ENCODE measurements at regions not wholly inside any gene's neighbourhood (a gene's known extent, or its start where the extent isn't known, plus 50 kb on each side); places are given as distances from the start of the nearest gene placed in this dataset.
"Not testable (repeated sequence)": the region's sequence is repeated elsewhere in the genome, so short reads cannot be mapped to it uniquely, and the experiment has no call there.

DNA sequence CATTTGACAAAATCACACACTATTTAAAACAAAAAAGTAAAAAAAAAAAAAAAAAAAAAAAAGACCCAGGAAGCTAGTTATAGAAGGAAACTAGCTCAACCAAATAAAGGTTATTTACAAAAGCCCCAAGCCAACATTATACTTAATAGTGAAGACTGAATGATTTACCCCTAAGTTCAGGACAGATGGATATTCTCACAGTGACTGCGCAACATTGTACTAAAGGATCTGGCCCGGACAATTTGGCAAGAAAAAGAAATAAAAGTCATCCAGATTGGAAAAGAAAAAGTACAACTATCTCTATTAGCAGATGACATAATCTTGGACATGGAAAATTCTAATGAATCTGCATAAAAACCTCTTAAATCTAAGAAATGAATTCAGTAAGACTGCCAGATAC, 936.0 kb upstream of the ADAMTS5 start:
- DNase-seq (ENCODE audit: extremely low spot score); CTCF ChIA-PET; POLR2A ChIA-PET: not testable (repeated sequence)

DNA sequence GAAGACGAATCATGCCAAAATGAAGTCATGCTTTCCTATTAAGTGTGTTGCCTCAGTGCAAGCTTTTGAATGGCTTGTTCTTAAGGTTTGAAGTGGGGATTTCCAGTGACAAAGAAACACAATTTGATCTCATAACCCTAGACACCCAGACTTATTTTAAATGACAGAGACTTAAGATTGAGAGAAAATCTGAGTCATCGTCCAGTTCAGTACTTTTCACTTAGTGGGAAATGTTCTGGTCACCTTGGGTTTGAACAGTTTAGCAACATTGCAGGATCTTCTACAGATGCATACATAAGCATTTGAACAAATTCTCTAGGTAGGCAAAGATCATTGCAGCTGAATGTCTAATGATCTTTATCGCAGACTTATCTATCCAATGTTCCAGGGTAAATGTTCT, 926.7 kb upstream of the ADAMTS5 start:
- POLR2A ChIA-PET, CTCF ChIA-PET: not testable (repeated sequence)

DNA sequence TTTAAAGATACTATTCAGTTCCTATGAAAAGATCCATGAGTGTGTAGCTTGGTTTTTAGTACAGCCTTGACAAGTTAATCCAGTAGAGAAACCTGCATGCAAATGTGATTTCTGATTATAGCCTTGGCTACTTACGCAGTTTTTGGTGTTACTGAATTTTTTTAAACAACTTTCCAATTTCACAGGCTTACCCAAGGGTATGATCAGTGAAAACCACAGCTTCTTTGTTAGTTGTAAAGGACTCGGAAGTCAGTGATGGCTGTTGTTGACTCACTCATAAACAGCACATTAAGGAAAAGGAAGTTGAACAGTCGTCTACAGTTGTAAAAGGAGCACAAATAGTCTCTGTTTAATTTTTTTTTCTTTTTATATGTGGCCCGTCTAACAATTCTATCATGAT, 924.6 kb upstream of the ADAMTS5 start:
- CTCF ChIA-PET; DNase-seq (ENCODE audit: extremely low spot score); POLR2A ChIA-PET: not testable (repeated sequence)

More for the DNA sequence above, 926.7 kb upstream of the ADAMTS5 start:
- DNase-seq (ENCODE audit: extremely low spot score) = not testable (repeated sequence)

DNA sequence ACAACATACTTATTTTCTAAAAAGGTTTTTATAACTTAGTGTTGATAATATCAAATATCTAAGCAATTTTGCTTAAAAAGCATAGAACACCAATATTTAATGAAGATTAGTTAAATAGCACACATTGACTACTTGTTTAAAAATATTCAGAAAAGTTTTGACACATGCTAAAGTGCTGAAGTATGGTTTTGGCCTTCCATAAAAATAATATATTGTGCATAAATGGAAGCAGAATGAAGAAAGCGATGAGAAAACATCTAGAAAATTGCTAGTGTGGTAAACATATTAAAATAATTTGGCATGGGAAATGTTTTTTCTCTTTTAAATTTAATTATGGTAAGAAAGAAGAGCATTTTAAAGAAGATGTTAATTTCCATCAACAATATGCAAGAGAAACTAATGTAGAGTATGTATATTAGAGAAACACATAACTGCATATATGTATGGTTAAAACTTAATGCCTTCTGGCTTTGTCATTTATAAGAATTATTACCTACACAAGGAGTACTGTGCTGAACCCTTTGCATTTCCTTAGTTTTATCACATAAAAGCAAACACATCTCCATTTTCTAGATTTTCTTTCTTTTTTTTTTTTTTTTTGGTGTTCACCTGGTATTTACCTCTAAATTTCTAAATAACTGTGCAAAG, 921.0 kb upstream of the ADAMTS5 start:
- DNase-seq (ENCODE audit: extremely low spot score); POLR2A ChIA-PET; CTCF ChIA-PET: not testable (repeated sequence)

DNA sequence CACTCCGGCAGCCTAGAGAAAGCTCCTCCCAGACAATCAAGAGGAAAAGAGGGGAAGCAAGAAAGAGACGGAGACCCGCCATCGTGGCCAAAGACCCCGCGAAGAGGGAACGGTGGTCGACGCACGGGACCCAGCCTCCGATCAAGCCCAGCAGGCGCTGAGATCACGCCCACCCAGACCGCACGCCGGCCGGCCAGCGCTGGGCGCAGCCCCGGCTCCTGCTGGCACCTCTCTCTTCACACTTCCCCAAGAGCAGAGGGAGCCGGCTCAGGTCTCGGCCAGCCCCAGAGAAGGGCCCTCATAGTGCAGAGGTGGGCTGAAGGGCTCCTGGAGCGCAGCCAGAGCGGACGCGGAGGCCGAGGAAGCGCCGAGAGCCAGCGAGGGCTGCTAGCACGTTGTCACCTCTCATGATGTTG, 918.4 kb upstream of the ADAMTS5 start:
- POLR2A ChIA-PET = no interaction called here

DNA sequence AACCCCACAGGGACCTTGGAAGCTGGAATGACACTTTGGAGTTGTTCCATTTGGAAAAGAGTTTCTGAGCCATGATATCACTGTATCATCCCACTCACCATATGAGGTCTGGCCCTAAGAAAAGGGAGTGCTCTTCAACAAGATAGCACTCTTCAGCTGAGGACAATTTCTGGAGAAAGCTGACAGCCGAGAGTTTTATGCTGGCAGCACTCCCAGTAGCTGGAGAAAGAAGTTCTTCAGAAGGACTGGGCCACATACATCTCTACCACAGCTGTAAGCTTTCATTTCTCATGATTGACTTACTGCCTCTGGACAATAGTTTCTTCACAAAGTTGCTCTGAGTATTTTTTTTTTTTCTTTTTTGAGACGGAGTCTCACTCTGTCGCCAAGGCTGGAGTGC, 914.4 kb upstream of the ADAMTS5 start:
- CTCF ChIA-PET; POLR2A ChIA-PET; DNase-seq (ENCODE audit: extremely low spot score): not testable (repeated sequence)

More for the DNA sequence above, 918.4 kb upstream of the ADAMTS5 start:
- no peak for DNase-seq (ENCODE audit: extremely low spot score)
- CTCF ChIA-PET = no interaction called here
- TF ChIP-seq, protein P1, sequence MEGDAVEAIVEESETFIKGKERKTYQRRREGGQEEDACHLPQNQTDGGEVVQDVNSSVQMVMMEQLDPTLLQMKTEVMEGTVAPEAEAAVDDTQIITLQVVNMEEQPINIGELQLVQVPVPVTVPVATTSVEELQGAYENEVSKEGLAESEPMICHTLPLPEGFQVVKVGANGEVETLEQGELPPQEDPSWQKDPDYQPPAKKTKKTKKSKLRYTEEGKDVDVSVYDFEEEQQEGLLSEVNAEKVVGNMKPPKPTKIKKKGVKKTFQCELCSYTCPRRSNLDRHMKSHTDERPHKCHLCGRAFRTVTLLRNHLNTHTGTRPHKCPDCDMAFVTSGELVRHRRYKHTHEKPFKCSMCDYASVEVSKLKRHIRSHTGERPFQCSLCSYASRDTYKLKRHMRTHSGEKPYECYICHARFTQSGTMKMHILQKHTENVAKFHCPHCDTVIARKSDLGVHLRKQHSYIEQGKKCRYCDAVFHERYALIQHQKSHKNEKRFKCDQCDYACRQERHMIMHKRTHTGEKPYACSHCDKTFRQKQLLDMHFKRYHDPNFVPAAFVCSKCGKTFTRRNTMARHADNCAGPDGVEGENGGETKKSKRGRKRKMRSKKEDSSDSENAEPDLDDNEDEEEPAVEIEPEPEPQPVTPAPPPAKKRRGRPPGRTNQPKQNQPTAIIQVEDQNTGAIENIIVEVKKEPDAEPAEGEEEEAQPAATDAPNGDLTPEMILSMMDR (IDR thresholded peaks at IDR 0.05; ENCODE audit: control extremely low read depth, extremely low read depth, low read depth, missing control alignments) = no peak

DNA sequence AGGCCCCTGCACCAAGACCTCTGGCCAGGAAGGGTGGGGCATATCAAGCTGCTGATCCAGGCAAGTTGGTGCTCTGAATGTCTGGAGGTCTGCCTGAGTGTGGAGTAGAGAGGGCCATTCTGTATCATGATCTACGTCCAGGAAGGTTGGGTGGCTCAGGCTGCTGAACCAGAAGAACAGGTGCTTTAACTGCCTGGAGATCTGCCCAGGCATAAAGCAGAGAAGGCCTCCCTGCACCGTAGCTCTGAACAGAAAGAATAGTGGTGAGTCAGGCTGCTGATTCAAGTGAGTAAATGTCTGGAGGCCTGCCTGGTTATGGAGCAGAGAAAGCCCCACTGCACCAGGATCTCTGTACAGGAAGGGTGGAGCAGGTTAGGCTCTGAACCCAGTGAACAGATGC, 905.5 kb upstream of the ADAMTS5 start:
- DNase-seq (ENCODE audit: extremely low spot score); CTCF ChIA-PET; POLR2A ChIA-PET: not testable (repeated sequence)

DNA sequence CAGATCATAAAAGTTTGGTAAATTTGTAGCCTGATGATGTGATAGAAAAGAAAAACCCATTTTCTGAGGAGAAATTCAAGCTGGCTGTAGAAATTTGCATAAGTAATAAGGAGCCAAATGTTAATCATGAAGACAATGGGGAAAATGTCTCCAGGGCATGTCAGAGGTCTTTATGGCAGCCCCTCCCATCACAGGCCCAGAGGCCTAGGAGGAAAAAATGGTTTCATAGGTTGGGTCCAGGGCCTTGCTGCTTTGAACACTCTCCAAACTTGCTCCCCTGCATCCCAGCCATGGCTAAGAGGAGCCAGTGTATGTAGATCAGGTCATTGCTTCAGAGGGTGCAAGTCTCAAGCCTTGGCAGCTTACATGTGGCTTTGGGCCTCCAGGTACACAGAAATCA, 903.9 kb upstream of the ADAMTS5 start:
- POLR2A ChIA-PET; CTCF ChIA-PET; DNase-seq (ENCODE audit: extremely low spot score): not testable (repeated sequence)

DNA sequence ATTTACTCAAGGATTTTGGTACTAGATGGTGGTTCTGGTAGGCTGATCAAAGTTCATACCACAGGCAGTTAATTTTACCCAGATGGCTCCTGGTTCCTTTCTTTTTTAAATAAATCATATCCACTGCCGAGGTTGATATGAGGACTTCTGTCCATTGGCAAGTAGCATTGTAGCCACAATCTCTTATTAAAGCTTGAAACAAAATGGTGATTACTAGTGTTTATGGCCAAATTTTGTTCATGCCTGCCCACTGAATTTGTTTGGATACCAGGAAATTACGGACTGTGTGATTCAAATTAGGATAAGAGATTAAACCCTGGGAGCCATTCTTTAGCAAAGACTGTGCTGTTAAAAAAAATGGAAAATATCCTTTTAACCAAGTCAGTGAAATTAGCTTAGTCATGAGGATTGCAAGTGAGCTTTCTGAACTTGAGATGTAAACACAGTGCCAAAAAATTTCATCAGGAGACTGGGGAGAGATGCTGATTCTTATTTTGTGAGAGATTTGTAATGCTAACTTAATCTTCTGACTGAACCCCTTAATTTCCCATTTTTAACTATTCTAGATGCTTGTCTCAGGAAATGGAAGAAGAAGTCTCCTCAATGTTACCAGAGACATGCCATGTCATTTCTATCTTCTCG, 893.5 kb upstream of the ADAMTS5 start:
- CTCF ChIA-PET; POLR2A ChIA-PET; DNase-seq (ENCODE audit: extremely low spot score): not testable (repeated sequence)

DNA sequence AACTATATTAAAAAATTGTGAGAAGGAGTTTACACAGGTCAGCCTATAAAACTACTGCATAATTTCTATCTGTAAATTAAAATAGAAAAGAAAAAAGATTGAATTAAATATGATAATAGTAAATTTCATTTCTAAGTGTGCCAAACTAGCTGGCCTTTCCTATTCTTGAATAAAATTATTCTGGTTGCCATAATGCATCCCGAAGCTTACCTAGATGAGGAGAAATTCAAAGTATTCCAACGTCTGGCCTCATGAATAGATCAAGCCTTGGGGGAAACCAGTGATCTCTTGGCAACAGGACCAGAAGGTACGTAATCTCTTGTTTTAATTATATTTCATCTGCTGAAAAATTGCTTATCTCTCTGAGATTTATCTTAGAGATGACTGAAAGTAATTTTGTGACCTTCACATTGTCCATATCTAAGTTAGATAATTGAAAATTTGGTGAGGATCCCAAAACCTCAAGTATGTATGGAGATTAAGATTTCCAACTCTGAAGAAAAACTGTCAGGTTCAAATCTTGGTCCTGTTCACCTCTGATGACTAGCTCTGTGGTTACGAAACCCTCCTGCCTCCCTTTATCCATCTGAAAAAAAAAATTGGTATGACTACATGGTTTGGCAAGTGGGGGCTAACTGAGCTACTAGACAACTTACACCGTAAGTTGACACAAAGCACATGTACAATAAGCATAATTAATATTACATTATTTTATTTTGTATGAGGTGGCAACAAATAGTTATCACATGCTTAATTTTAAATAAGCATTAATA, 891.4 kb upstream of the ADAMTS5 start:
- DNase-seq (ENCODE audit: extremely low spot score); POLR2A ChIA-PET; CTCF ChIA-PET: not testable (repeated sequence)

DNA sequence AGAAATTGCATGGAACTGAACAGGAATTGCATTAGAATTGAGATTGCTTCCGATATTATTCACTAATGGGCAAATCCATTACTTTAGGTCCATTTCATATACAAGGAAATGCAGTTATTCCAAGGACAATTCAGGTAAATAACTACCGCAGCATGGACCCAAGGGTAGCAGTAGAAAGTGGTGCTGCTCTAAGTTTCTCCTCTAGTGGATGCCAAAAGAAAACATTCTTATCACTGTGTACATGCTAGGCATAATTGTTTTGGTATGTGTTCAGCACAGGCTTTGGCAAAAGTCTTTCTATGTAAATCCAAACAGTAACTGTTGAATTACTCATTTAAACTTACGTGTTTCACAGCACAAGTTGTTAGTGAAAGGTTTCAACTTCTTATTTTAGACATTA, 890.1 kb upstream of the ADAMTS5 start:
- CTCF ChIA-PET; DNase-seq (ENCODE audit: extremely low spot score); POLR2A ChIA-PET: not testable (repeated sequence)

DNA sequence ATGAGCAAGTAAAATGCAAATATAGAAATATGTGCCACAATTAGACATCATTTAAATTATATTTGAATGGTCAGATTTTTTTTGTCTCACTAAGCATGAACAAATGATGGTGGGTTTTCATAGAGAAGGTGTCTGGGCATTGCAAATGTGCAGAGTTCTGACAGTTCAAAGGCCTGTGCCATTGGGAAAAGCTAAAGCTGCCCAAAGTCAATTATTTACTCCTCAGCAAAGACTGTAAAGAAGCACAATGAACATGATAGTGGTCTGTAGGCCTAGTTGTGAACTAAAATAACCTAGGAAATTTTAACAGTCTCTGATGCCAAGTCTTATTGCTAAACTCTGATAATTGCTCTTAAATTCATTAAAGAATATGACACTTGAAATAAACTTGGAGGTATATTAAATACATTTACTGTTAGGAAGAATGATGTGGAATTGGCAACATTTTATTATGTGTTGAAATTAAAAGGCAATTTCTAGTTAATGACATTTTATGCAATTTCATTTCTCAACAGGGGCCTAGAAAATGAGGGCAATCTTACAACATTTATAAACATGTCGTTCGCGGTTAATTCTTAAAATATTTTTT, 874.3 kb upstream of the ADAMTS5 start:
- CTCF ChIA-PET = no interaction called here
- POLR2A ChIA-PET = no interaction called here
- DNase-seq (ENCODE audit: extremely low spot score) = no peak
- TF ChIP-seq, protein P1 (IDR thresholded peaks at IDR 0.05; ENCODE audit: control extremely low read depth, extremely low read depth, low read depth, missing control alignments) = no peak
